GM18867 (cell line): ENCODE measurements at regions not wholly inside any gene's neighbourhood (a gene's known extent, or its start where the extent isn't known, plus 50 kb on each side); places are given as distances from the start of the nearest gene placed in this dataset.
A peak's percentile ranks its signal among the peaks of the same experiment; 100 is the strongest.
"Not testable (repeated sequence)": the region's sequence is repeated elsewhere in the genome, so short reads cannot be mapped to it uniquely, and the experiment has no call there.

Source experiments
- ATAC-seq: cut with Tn5 transposase; IDR thresholded peaks from one replicate; pipeline ENCODE4 v1.9.1; 2021; ENCODE audit warnings: mild to moderate bottlenecking, moderate library complexity; ENCODE audit not compliant: unreplicated experiment

GRCh38 chr6:118719351-118720124, 68.1 kb upstream of the CEP85L start:
- ATAC-seq: no peak

DNA sequence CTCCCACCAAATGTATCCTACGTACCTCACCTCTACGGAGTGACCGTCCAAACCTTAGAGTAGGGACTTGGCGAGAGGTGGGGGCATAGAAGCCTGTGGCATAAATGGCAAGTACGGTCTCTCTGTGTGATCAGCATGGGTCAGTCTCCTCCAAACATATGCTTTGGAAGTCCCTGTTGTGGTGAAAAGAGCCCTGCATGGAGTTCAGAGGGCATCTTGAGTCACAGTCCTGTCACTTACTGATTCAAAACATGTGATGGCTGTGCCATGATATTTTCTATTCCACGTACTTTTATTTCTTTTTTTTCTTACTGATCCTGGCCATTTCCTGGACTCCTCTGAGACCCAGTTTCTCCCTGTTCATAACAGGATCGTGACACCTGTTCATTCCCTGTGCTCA, 67.5 kb upstream of the CEP85L start:
- no peak for ATAC-seq

GRCh38 chr6:118718297-118718696, 66.9 kb upstream of the CEP85L start:
- no peak for ATAC-seq

GRCh38 chr6:118717106-118717505, 65.7 kb upstream of the CEP85L start:
- no peak for ATAC-seq

DNA sequence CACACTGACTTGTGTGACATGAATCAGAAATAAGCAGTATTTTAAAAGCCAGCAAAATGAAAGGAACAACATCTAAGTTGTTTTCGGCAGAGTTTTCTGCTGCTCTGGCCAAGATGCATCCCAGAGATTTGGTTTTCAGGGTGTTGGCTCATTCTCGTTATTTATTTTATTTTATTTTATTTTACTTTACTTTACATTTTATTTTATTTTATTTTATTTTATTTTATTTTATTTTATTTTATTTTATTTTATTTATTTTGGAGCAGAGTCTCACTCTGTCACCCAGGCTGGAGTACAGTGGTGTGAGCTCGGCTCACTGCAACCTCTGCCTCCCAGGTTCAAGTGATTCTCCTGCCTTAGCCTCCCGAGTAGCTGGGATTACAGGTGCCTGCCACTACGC, 64.5 kb upstream of the CEP85L start:
- ATAC-seq: not testable (repeated sequence)

- no peak for ATAC-seq
These were observed 64.0 kb upstream of the CEP85L start for GRCh38 chr6:118715376-118715775.

DNA sequence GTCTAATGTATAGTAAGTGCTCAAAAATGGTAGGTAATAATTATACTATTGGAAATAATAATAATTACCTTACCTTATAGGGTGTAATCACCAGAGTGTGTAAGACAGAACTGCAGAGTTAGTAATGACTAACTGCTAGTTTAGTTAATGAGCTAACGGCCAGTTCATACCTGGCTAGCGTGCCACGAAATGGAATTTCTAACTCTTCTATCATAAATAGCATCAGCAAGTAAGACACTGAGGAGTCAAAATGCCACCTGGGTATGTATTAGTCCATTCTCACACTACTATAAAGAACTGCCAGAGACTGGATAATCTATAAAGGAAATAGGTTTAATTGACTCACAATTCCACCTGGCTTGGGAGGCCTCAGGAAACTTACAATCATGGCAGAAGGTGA, 63.4 kb upstream of the CEP85L start:
- no peak for ATAC-seq

GRCh38 chr6:118712969-118713368, 61.6 kb upstream of the CEP85L start:
- no peak for ATAC-seq

DNA sequence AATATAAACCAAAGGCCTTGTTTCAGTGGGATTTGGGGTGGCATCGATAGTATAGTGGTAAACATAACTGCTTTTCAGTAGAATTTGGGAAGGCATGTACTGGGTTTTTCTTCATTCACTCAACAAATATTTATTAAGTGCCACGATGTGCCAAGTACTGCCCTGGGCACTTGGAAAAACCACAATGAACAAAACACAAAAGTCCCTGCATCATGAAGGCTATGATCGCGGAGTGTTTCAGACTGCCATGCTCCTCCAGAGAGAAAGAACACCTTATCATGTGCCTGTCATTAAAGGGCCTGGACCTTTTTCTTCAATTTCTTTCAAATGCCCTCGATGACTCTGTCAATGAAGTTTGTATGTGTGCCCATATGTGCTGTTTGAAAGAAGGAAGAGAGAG, 59.2 kb upstream of the CEP85L start:
- ATAC-seq: no peak

DNA sequence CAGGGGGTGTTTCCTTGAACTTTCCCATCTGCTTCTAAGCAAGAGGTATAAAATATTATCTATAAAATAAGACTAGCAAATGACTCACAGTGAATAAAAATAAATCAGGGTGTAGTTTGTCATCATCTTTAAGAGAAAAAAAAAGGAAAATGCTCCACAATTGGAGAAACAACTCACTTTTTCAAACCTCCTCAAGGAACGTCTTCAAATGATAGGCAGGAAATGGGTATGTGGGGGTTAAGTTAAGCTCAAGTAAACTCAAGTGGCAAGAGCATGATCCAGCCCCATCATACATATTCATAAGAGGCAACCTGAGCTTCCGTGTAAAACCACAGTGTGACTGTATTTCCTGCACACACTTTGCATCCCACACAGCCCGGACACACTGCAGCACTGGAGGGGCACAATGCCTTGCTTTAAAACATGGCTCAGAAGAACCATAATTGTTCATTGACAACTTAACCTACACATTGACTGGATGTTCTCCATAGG, 58.5 kb upstream of the CEP85L start:
- peak; percentile 97 for ATAC-seq

DNA sequence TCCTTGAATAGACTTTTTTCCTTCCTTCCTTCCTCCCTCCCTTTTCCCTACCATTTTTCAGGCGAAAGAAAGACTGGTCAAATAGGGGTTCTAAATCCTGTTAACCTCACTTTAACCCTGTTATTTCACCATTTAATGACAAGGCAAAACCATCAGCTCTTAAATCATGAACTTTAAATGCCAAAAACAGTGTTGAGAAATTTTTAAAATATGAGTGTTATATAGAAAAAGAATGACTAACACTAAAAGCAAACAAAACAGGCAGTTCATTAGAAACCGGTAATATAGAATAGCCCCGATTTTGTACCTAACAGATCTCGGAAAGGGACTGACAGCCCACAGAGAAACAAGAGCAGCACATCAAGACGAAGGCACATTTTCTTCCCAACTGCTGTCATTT, 57.4 kb upstream of the CEP85L start:
- peak; percentile 6 for ATAC-seq

GRCh38 chr6:118708055-118708454, 56.7 kb upstream of the CEP85L start:
- ATAC-seq: no peak

DNA sequence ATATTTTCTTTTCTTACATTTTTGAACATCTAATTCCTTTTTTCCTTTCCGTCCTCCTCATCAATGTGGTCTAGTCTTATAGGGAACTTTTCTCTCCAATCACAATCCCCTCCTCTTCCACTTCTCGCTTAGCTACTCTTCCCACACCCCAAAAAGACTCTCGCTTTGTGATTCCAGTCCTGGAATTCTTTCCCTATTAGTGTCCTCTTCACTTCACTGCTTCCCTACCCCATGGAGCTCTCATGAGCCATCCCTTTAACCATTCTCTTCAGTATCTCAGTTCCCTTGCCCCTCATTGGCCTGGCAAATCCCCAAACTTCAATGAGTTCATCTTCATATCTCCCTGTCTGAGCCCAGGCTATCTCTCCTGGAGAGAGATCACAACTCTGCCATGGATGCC, 55.3 kb upstream of the CEP85L start:
- no peak for ATAC-seq

- ATAC-seq: peak; percentile 39
These were observed 54.4 kb upstream of the CEP85L start for GRCh38 chr6:118705544-118706491.

DNA sequence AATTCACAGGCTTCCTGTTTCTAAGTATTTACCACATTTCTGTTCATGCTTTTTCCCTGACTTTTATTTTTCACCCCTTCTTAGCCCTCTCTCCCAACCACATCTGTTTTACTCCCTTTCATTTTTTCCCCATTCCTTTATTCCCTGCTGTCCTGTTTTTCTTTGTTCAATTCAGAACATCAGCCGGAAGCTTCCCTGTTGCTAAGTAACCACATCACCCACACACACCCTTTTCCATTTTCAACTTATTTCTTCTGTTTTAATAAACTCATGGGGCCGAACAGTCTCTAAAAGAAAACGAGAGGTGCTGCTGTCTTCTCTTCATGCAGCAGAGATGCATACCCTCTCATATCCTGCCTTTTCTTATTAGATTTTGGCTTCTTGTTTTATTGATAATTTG, 53.5 kb upstream of the CEP85L start:
- no peak for ATAC-seq

DNA sequence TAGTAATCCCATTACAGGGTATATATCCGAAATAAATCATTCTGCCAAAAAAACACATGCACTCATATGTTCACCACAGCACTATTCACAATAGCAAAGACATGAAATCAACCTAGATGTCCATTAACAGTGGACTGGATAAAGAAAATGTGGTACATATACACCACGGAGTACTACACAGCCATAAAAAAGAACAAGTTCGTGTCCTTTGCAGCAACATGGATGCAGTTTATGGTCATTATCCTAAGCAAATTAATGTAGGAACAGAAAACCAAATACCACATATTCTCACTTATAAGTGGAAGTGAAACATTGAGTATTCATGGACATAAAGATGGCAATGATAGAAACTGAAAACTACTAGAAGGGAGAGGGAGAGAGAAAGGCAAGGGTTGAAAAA, 49.9 kb upstream of the CEP85L start:
- not testable (repeated sequence) for ATAC-seq
